Activated T-helper 2 cell treated with anti-CD3 and anti-CD28 coated beads, Interferon-gamma antibody, Interleukin-2, Interleukin-4, amounts not matched to agents 10 μg/mL and 5 μg/mL and 100 μg/mL, durations not matched to agents 14 hours and 24 hours and 36 hours (primary cell): ENCODE measurements at regions not wholly inside any gene's neighbourhood (a gene's known extent, or its start where the extent isn't known, plus 50 kb on each side); places are given as distances from the start of the nearest gene placed in this dataset.

Experiments used
- DNase-seq: peaks from one replicate; pipeline ENCODE4 v3.0.0; 2021; ENCODE audit warnings: low spot score
- H3K27ac Mint-ChIP-seq: one replicate; pipeline ENCODE4 v1.8.0; 2021; ENCODE audit warnings: mixed read lengths
- H3K27me3 Mint-ChIP-seq: one replicate; pipeline ENCODE4 v1.8.0; 2021; ENCODE audit warnings: low read depth, mixed read lengths
- H3K36me3 Mint-ChIP-seq: one replicate; pipeline ENCODE4 v1.8.0; 2021; ENCODE audit warnings: low read depth, mixed read lengths
- H3K4me1 Mint-ChIP-seq: one replicate; pipeline ENCODE4 v1.8.0; 2021; ENCODE audit warnings: low read depth, mixed read lengths
- H3K4me3 Mint-ChIP-seq: one replicate; pipeline ENCODE4 v1.8.0; 2021; ENCODE audit warnings: low read depth, mild to moderate bottlenecking, moderate library complexity, mixed read lengths
- H3K9me3 Mint-ChIP-seq: one replicate; pipeline ENCODE4 v1.8.0; 2021; ENCODE audit warnings: mixed read lengths
- intact Hi-C: fragments of 100-400 bp; cut with micrococcal nuclease; formaldehyde crosslinking; loops from one replicate; pipeline ENCODE4 v1.15.1; 2023

GRCh38 chr13:56903710-56904282, 236.9 kb upstream of the PRR20A start:
- H3K27ac Mint-ChIP-seq = no peak overlapping the region
- H3K27me3 Mint-ChIP-seq = no peaks in the 10 kb centered on the region
- H3K36me3 Mint-ChIP-seq = no peaks in the 10 kb centered on the region
- no peak overlapping the region for H3K4me3 Mint-ChIP-seq
- H3K9me3 Mint-ChIP-seq = peaks cover 39% of the 10 kb centered on the region
- intact Hi-C loops = no loop called here
- no peaks in the 10 kb centered on the region for H3K4me1 Mint-ChIP-seq
- DNase-seq = no peak

GRCh38 chr13:56906909-56907308, 233.8 kb upstream of the PRR20A start:
- intact Hi-C loops = no loop called here
- Mint-ChIP-seq H3K4me1 (no peaks in the 10 kb centered on the region), H3K9me3 (peaks cover 38% of the 10 kb centered on the region), H3K36me3 (no peaks in the 10 kb centered on the region), H3K27ac (no peak overlapping the region), H3K27me3 (no peaks in the 10 kb centered on the region), H3K4me3 (no peak overlapping the region)
- no peak for DNase-seq

- Mint-ChIP-seq H3K27me3 (no peaks in the 10 kb centered on the region), H3K9me3 (peaks cover 42% of the 10 kb centered on the region), H3K36me3 (no peaks in the 10 kb centered on the region), H3K4me3 (no peak overlapping the region), H3K27ac (no peak overlapping the region), H3K4me1 (no peaks in the 10 kb centered on the region)
- DNase-seq = no peak
- intact Hi-C loops = no loop called here
These were observed 233.0 kb upstream of the PRR20A start for GRCh38 chr13:56907766-56908165.

GRCh38 chr13:56909896-56910600, 230.7 kb upstream of the PRR20A start:
- no peaks in the 10 kb centered on the region for H3K36me3 Mint-ChIP-seq
- no peak overlapping the region for H3K27ac Mint-ChIP-seq
- H3K4me1 Mint-ChIP-seq = no peaks in the 10 kb centered on the region
- intact Hi-C loops = no loop called here
- DNase-seq = no peak
- H3K9me3 Mint-ChIP-seq = peaks cover 38% of the 10 kb centered on the region
- no peaks in the 10 kb centered on the region for H3K27me3 Mint-ChIP-seq
- H3K4me3 Mint-ChIP-seq = no peak overlapping the region

GRCh38 chr13:56917966-56918365, 222.8 kb upstream of the PRR20A start:
- intact Hi-C loops = no loop called here
- no peak for DNase-seq
- H3K4me3 Mint-ChIP-seq = no peak overlapping the region
- no peaks in the 10 kb centered on the region for H3K36me3 Mint-ChIP-seq
- peaks cover 36% of the 10 kb centered on the region for H3K9me3 Mint-ChIP-seq
- H3K27ac Mint-ChIP-seq = no peak overlapping the region
- H3K27me3 Mint-ChIP-seq = no peaks in the 10 kb centered on the region
- no peaks in the 10 kb centered on the region for H3K4me1 Mint-ChIP-seq

- H3K27me3 Mint-ChIP-seq = no peaks in the 10 kb centered on the region
- H3K36me3 Mint-ChIP-seq = no peaks in the 10 kb centered on the region
- peaks cover 42% of the 10 kb centered on the region for H3K9me3 Mint-ChIP-seq
- H3K27ac Mint-ChIP-seq = no peak overlapping the region
- intact Hi-C loops = no loop called here
- no peak for DNase-seq
- H3K4me1 Mint-ChIP-seq = no peaks in the 10 kb centered on the region
- H3K4me3 Mint-ChIP-seq = no peak overlapping the region
These were observed 217.0 kb upstream of the PRR20A start for GRCh38 chr13:56923626-56924140.

GRCh38 chr13:56924401-56924800, 216.3 kb upstream of the PRR20A start:
- H3K4me1 Mint-ChIP-seq = no peaks in the 10 kb centered on the region
- DNase-seq = no peak
- H3K36me3 Mint-ChIP-seq = no peaks in the 10 kb centered on the region
- no peaks in the 10 kb centered on the region for H3K27me3 Mint-ChIP-seq
- no peak overlapping the region for H3K27ac Mint-ChIP-seq
- intact Hi-C loops = no loop called here
- peaks cover 38% of the 10 kb centered on the region for H3K9me3 Mint-ChIP-seq
- no peak overlapping the region for H3K4me3 Mint-ChIP-seq

GRCh38 chr13:56932104-56932503, 208.6 kb upstream of the PRR20A start:
- intact Hi-C loops = no loop called here
- H3K27me3 Mint-ChIP-seq = no peaks in the 10 kb centered on the region
- DNase-seq = no peak
- H3K4me3 Mint-ChIP-seq = no peak overlapping the region
- no peak overlapping the region for H3K27ac Mint-ChIP-seq
- H3K9me3 Mint-ChIP-seq = peaks cover 36% of the 10 kb centered on the region
- no peaks in the 10 kb centered on the region for H3K36me3 Mint-ChIP-seq
- no peaks in the 10 kb centered on the region for H3K4me1 Mint-ChIP-seq

- H3K27me3 Mint-ChIP-seq = no peaks in the 10 kb centered on the region
- H3K4me1 Mint-ChIP-seq = no peaks in the 10 kb centered on the region
- no peaks in the 10 kb centered on the region for H3K36me3 Mint-ChIP-seq
- H3K27ac Mint-ChIP-seq = no peak overlapping the region
- H3K9me3 Mint-ChIP-seq = peaks cover 11% of the 10 kb centered on the region
- DNase-seq = no peak
- no peak overlapping the region for H3K4me3 Mint-ChIP-seq
- intact Hi-C loops = no loop called here
These were observed 186.8 kb upstream of the PRR20A start for GRCh38 chr13:56953965-56954364.

GRCh38 chr13:56975647-56976046, 165.1 kb upstream of the PRR20A start:
- intact Hi-C loops = no loop called here
- no peaks in the 10 kb centered on the region for H3K36me3 Mint-ChIP-seq
- H3K27me3 Mint-ChIP-seq = no peaks in the 10 kb centered on the region
- no peak overlapping the region for H3K4me3 Mint-ChIP-seq
- no peak for DNase-seq
- H3K27ac Mint-ChIP-seq = no peak overlapping the region
- H3K4me1 Mint-ChIP-seq = no peaks in the 10 kb centered on the region
- H3K9me3 Mint-ChIP-seq = peaks cover 42% of the 10 kb centered on the region

GRCh38 chr13:56980856-56981255, 159.9 kb upstream of the PRR20A start:
- Mint-ChIP-seq H3K27ac (no peak overlapping the region), H3K4me3 (no peak overlapping the region), H3K4me1 (no peaks in the 10 kb centered on the region), H3K27me3 (no peaks in the 10 kb centered on the region), H3K36me3 (no peaks in the 10 kb centered on the region), H3K9me3 (peaks cover 28% of the 10 kb centered on the region)
- intact Hi-C loops = no loop called here
- no peak for DNase-seq

GRCh38 chr13:56986121-56986520, 154.6 kb upstream of the PRR20A start:
- H3K27me3 Mint-ChIP-seq = no peaks in the 10 kb centered on the region
- H3K36me3 Mint-ChIP-seq = no peaks in the 10 kb centered on the region
- DNase-seq = no peak
- intact Hi-C loops = no loop called here
- H3K4me1 Mint-ChIP-seq = no peaks in the 10 kb centered on the region
- no peak overlapping the region for H3K4me3 Mint-ChIP-seq
- H3K27ac Mint-ChIP-seq = no peak overlapping the region
- H3K9me3 Mint-ChIP-seq = peaks cover 34% of the 10 kb centered on the region

- no peak overlapping the region for H3K27ac Mint-ChIP-seq
- intact Hi-C loops = no loop called here
- H3K4me3 Mint-ChIP-seq = no peak overlapping the region
These were observed 152.2 kb upstream of the PRR20A start for GRCh38 chr13:56988543-56988942.

More at GRCh38 chr13:56988543-56988942, 152.2 kb upstream of the PRR20A start:
- Mint-ChIP-seq H3K4me1 (no peaks in the 10 kb centered on the region), H3K36me3 (no peaks in the 10 kb centered on the region), H3K27me3 (no peaks in the 10 kb centered on the region), H3K9me3 (peaks cover 34% of the 10 kb centered on the region)
- no peak for DNase-seq
